Stomach (tissue), 8 donors: ENCODE measurements at regions not wholly inside any gene's neighbourhood (a gene's known extent, or its start where the extent isn't known, plus 50 kb on each side); places are given as distances from the start of the nearest gene placed in this dataset.
"Not testable (repeated sequence)": the region's sequence is repeated elsewhere in the genome, so short reads cannot be mapped to it uniquely, and the experiment has no call there.

Experiments
- DNase-seq, 2 donors: peaks; one replicate each; pipeline versions ENCODE4 v3.0.0 to v3.0.0-alpha.2; 2013 to 2019
- H3K27ac ChIP-seq, 5 donors: fragments of 200-600 bp in 4 of 5; sonication (generic) in 4 of 5; one replicate each; pipeline ENCODE4 v1.5.1; 2013 to 2019; ENCODE audit warnings: mild to moderate bottlenecking in 1 of 5, moderate library complexity in 1 of 5
- H3K27me3 ChIP-seq, 3 donors: fragments of 200-600 bp; sonication (generic); one replicate each; pipeline ENCODE4 v1.5.1; 2017 to 2019; ENCODE audit warnings: mixed run types in 1 of 3
- H3K36me3 ChIP-seq, 4 donors: fragments of 200-600 bp; sonication (generic); 1 replicate in 3 of 4; 2 replicates in 1 of 4; pipeline ENCODE4 v1.5.1; 2016 to 2019
- H3K4me1 ChIP-seq, 4 donors: fragments of 200-600 bp; sonication (generic); one replicate each; pipeline ENCODE4 v1.5.1; 2016 to 2019
- H3K4me3 ChIP-seq, 4 donors: fragments of 200-600 bp; sonication (generic) in 3 of 4; one replicate each; pipeline ENCODE4 v1.5.1; 2016 to 2019; ENCODE audit warnings: mild to moderate bottlenecking in 1 of 4
- H3K9me3 ChIP-seq, 4 donors: fragments of 200-600 bp; sonication (generic); one replicate each; pipeline ENCODE4 v1.5.1; 2016 to 2019
- EP300 ChIP-seq: sonication (generic); formaldehyde crosslinking; IDR thresholded peaks from one replicate; pipeline ENCODE4 v1.6.1; 2017; ENCODE audit warnings: antibody characterized with exemption
- POLR2A ChIP-seq, 4 donors: fragments of 450-650 bp; IDR thresholded peaks; one replicate each; pipeline ENCODE4 v1.6.1; 2016; ENCODE audit warnings: antibody characterized with exemption in 4 of 4, control low read depth in 2 of 4, mild to moderate bottlenecking in 1 of 4, moderate library complexity in 1 of 4
- POLR2AphosphoS5 ChIP-seq, 3 donors: sonication (generic); formaldehyde crosslinking; IDR thresholded peaks; one replicate each; pipeline ENCODE4 v1.6.1; 2016; ENCODE audit warnings: antibody characterized with exemption in 3 of 3
- WGBS, 5 donors: extraction: QIAGEN DNeasy Blood & Tissue Kit in 3 of 5; methylation state at CpG; one replicate each; pipeline versions ENCODE4 v1.1.5 to v1.1.7; 2013 to 2018; 5-methylcytosine and 5-hydroxymethylcytosine counted together
- intact Hi-C: fragments of 100-400 bp; cut with DNase I; formaldehyde crosslinking; loops from one replicate; pipeline ENCODE4 v1.15.1; 2023; ENCODE audit warnings: low total_unique reads
- TF ChIP-seq, protein P1 (sequence below), 7 experiments: fragments of 450-650 bp in 4 of 7; fragments of 200-600 bp in 3 of 7; sonication (generic) in 3 of 7; IDR thresholded peaks; one replicate each; pipeline ENCODE4 v1.5.1; 2016 to 2019; ENCODE audit warnings: antibody characterized with exemption in 7 of 7, control low read depth in 2 of 7, mild to moderate bottlenecking in 1 of 7
- donor health status: healthy with polysubstance abuse.
- donor health status: Bipolar disorder and iron deficiency.
- donor health status: healthy.

DNA sequence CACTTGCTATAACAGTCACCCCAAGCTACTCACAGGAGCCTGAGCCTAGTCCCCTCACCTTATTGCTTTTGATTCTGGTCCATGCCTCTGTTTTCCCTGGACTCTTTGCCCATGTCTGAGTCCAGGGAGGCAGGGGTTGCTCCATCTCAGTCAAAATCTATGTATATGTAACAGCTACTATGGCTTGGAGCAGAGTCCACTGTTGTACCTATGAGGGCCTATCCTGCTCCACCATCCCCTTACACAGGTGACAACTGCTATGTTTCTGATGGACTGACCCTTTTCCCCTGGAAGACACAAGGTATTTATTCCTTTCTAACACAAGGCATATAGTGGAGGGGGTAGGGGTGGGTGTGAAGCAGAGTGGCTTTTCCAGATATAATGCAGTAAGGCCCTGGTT lies 119.6 kb downstream of the VPREB1 start:
- no peak for TF ChIP-seq EP300
- TF ChIP-seq, protein P1, sequence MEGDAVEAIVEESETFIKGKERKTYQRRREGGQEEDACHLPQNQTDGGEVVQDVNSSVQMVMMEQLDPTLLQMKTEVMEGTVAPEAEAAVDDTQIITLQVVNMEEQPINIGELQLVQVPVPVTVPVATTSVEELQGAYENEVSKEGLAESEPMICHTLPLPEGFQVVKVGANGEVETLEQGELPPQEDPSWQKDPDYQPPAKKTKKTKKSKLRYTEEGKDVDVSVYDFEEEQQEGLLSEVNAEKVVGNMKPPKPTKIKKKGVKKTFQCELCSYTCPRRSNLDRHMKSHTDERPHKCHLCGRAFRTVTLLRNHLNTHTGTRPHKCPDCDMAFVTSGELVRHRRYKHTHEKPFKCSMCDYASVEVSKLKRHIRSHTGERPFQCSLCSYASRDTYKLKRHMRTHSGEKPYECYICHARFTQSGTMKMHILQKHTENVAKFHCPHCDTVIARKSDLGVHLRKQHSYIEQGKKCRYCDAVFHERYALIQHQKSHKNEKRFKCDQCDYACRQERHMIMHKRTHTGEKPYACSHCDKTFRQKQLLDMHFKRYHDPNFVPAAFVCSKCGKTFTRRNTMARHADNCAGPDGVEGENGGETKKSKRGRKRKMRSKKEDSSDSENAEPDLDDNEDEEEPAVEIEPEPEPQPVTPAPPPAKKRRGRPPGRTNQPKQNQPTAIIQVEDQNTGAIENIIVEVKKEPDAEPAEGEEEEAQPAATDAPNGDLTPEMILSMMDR (IDR thresholded peaks at IDR 0.05), result no peak
- no peak for TF ChIP-seq POLR2A (IDR thresholded peaks at IDR 0.05)
- no peak for TF ChIP-seq POLR2AphosphoS5 (IDR thresholded peaks at IDR 0.05)
- peaks cover 0 to 37% (median 0%) of the 10 kb centered on the region in 3 donors for H3K27me3 ChIP-seq
- H3K27ac ChIP-seq, result no peak overlapping the region
- DNase-seq, result no peak
- H3K4me3 ChIP-seq, result no peak overlapping the region
- H3K9me3 ChIP-seq, result peaks cover 0 to 3% (median 0%) of the 10 kb centered on the region in 4 donors
- H3K36me3 ChIP-seq, result no peaks in the 10 kb centered on the region
- peaks cover 0 to 4% (median 0%) of the 10 kb centered on the region in 4 donors for H3K4me1 ChIP-seq
- intact Hi-C loops, result no loop called here

DNA sequence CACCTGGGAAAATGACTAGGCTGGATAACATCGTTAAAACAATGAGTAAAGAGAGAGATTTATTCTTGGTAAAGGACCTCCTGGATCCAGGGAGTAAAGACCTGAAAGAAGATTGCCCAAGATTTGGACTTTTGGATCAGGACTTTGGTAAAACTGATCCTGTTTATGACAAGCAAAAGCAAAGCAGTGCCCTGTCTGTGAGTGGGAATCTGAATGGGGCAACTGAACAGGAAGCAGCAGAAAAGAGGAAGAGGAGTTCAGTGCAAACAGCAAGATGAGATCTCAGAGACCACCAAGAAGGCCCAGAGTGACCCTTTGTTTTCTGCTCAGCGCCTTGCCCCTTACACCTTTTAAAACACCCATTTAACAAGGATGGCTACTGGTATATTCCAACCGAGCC lies 122.0 kb downstream of the VPREB1 start:
- no peak overlapping the region for H3K4me3 ChIP-seq
- TF ChIP-seq, protein P1 (IDR thresholded peaks at IDR 0.05), result no peak
- TF ChIP-seq EP300 (no peak), POLR2AphosphoS5 (IDR thresholded peaks at IDR 0.05) (no peak), POLR2A (IDR thresholded peaks at IDR 0.05) (no peak)
- H3K27me3 ChIP-seq, result peaks cover 0 to 46% (median 4%) of the 10 kb centered on the region in 3 donors
- 33 to 50% (median 37%) methylated on average over 3 of the region's 3 CpGs for WGBS, 5 donors
- no peaks in the 10 kb centered on the region for H3K36me3 ChIP-seq
- no peaks in the 10 kb centered on the region for H3K9me3 ChIP-seq
- H3K4me1 ChIP-seq, result peaks cover 0 to 6% (median 0%) of the 10 kb centered on the region in 4 donors
- DNase-seq, result no peak
- no peak overlapping the region for H3K27ac ChIP-seq
- intact Hi-C loops, result no loop called here

DNA sequence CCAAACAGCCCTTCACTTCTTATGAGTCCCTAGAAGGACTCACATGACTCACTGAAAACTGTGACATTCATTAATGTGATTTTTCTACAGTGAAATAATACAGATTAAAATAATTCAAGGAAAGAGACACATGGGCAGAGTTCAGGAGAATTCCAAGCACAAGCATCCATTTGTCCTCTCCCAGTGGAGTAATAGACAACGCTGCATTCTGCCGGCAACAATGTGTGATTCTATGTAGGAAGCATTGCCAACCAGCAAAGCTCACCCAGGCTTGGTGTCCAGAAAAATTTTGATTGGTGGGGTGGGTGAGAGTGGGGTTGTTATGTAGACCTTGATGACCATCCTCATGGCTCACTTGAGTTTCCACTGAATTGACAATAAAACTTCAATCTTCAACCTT lies 123.9 kb downstream of the VPREB1 start:
- intact Hi-C loops, result no loop called here
- TF ChIP-seq POLR2AphosphoS5 (IDR thresholded peaks at IDR 0.05), result no peak
- TF ChIP-seq, protein P1 (IDR thresholded peaks at IDR 0.05), result no peak
- TF ChIP-seq POLR2A (IDR thresholded peaks at IDR 0.05), result no peak
- no peak for TF ChIP-seq EP300
- no peak overlapping the region for H3K27ac ChIP-seq
- no peaks in the 10 kb centered on the region for H3K9me3 ChIP-seq
- H3K27me3 ChIP-seq, result peaks cover 0 to 43% (median 4%) of the 10 kb centered on the region in 3 donors
- H3K4me3 ChIP-seq, result no peak overlapping the region
- WGBS, 5 donors, result 74 to 89% (median 75%) methylated on average over 2 of the region's 2 CpGs
- no peaks in the 10 kb centered on the region for H3K36me3 ChIP-seq
- no peak for DNase-seq
- H3K4me1 ChIP-seq, result peaks cover 0 to 6% (median 0%) of the 10 kb centered on the region in 4 donors

DNA sequence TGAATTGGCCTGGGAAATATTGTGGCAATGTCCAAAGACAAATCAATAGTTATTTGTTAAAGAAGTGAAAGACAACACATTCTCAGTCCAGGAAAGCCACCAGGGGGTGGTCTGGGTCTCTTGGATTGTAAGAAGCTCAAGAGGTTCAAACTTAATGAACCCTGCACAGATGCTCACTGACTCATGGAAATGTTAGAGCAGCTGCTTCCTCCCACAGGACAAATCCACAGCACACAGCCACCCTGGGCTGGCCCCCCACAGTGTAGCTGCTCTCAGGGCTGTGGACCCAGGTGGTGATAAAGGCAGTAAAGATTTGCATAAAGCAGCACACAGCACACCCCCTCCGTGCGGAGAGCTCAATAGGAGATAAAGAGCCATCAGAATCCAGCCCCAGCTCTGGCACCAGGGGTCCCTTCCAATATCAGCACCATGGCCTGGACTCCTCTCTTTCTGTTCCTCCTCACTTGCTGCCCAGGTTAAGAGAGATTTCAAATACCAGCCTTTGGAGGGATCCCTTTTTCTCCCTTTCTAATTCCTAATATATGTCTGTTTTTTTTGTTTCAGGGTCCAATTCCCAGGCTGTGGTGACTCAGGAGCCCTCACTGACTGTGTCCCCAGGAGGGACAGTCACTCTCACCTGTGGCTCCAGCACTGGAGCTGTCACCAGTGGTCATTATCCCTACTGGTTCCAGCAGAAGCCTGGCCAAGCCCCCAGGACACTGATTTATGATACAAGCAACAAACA lies 124.8 kb downstream of the VPREB1 start:
- WGBS, 5 donors, result 5 to 27% (median 16%) methylated on average over 2 of the region's 2 CpGs
- H3K36me3 ChIP-seq, H3K4me3 ChIP-seq, H3K9me3 ChIP-seq, H3K27ac ChIP-seq, intact Hi-C loops, H3K4me1 ChIP-seq: not testable (repeated sequence)
- peak in 1 of 2 donors; percentile 55 for DNase-seq
- H3K27me3 ChIP-seq, result peaks cover 0 to 40% (median 4%) of the 10 kb centered on the region in 3 donors

DNA sequence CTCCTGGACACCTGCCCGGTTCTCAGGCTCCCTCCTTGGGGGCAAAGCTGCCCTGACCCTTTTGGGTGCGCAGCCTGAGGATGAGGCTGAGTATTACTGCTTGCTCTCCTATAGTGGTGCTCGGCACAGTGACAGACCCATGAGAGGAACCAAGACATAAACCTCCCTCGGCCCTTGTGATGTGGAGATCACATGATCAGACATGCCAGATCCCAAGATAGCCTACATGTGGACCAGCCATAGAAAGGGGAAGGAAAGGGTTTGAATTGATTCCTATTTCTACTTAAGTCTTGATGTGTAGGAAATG lies 125.3 kb downstream of the VPREB1 start:
- no peaks in the 10 kb centered on the region for H3K36me3 ChIP-seq
- TF ChIP-seq EP300 (no peak), POLR2AphosphoS5 (IDR thresholded peaks at IDR 0.05) (no peak), POLR2A (IDR thresholded peaks at IDR 0.05) (no peak)
- TF ChIP-seq, protein P1 (IDR thresholded peaks at IDR 0.05), result no peak
- H3K27me3 ChIP-seq, result peaks cover 0 to 37% (median 4%) of the 10 kb centered on the region in 3 donors
- no peaks in the 10 kb centered on the region for H3K9me3 ChIP-seq
- H3K27ac ChIP-seq, result no peak overlapping the region
- intact Hi-C loops, result no loop called here
- DNase-seq, result no peak
- H3K4me3 ChIP-seq, result no peak overlapping the region
- 53 to 65% (median 61%) methylated on average over 2 to 4 of the region's 4 CpGs for WGBS, 5 donors
- H3K4me1 ChIP-seq, result peaks cover 0 to 6% (median 0%) of the 10 kb centered on the region in 4 donors
